ENCODE measurements at regions not wholly inside any gene's neighbourhood (a gene's known extent, or its start where the extent isn't known, plus 50 kb on each side); places are given as distances from the start of the nearest gene placed in this dataset.

DNA sequence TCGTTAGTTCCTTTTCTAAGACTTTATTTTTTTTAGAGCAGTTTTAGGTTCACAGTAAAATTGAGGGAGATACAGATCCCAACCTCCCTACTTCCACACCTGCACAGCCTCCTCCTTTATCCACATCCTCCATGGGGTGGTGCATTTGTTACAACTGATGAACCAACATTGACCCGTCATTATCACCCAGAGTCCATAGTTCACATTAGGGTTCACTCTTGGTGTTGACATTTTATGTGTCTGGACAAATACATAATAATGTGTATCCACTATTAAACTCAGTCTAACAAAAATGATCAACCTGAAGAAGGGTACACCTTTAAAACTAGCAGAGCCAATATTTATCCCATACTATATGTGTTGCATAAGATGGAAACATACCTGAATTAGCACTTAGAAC is 130.4 kb upstream of the CCDC28A start:
- no peak for TF ChIP-seq CTCF (IDR thresholded peaks at IDR 0.05)
- no peak for TF ChIP-seq POLR2A (IDR thresholded peaks at IDR 0.05)

Data from uterus (tissue), 2 donors.